IMR-90 (cell line): ENCODE measurements at regions not wholly inside any gene's neighbourhood (a gene's known extent, or its start where the extent isn't known, plus 50 kb on each side); places are given as distances from the start of the nearest gene placed in this dataset.

Source experiments
- ATAC-seq: fragments of 200-7000 bp; cut with Tn5 transposase; 2 replicates; pipeline ENCODE4 v1.9.1; 2020; ENCODE audit warnings: low read depth, mild to moderate bottlenecking, moderate library complexity
- BruUV-seq: library from RNA; stranded (reverse); fragments of 400-500 nt; replicated peaks from 2 replicates; lab custom pipeline; 2021; lab: Mats Ljungman, UMichigan
- CTCF ChIA-PET: fragments of 300-600 bp; formaldehyde crosslinking; extraction: SDS; loops from one replicate; lab custom pipeline; 2021; ENCODE audit warnings: antibody characterized with exemption; lab: Yijun Ruan, JAX
- POLR2A ChIA-PET: fragments of 300-600 bp; sonication (Branson Sonifier 250); formaldehyde crosslinking; loops from one replicate; lab custom pipeline; 2022; ENCODE audit warnings: antibody characterized with exemption; ENCODE audit not compliant: unreplicated experiment; lab: Charles Lee
- DNase-seq: peaks from one replicate; pipeline ENCODE4 v3.0.0; 2013
- H2AFZ ChIP-seq: replicated peaks from 2 replicates; pipeline ENCODE3; 2013; ENCODE audit warnings: low read length, mild to moderate bottlenecking; ENCODE audit not compliant: poor library complexity
- H2AK5ac ChIP-seq: 2 replicates; pipeline ENCODE4 v1.6.1; 2013; ENCODE audit warnings: low read depth, low read length, inconsistent platforms
- H2AK9ac ChIP-seq: replicated peaks from 2 replicates; pipeline ENCODE3; 2013; ENCODE audit warnings: mild to moderate bottlenecking, low read depth, low read length, moderate library complexity; ENCODE audit not compliant: poor library complexity
- H2BK120ac ChIP-seq: 2 replicates; pipeline ENCODE4 v1.6.1; 2013; ENCODE audit warnings: low read depth, low read length, inconsistent platforms
- H2BK15ac ChIP-seq: 3 replicates; pipeline ENCODE4 v1.6.1; 2013; ENCODE audit warnings: low read depth, low read length, inconsistent platforms
- H2BK20ac ChIP-seq: 2 replicates; pipeline ENCODE4 v1.6.1; 2013; ENCODE audit warnings: low read depth, mild to moderate bottlenecking, inconsistent platforms, low read length, moderate library complexity
- H2BK5ac ChIP-seq: 2 replicates; pipeline ENCODE4 v1.6.1; 2013; ENCODE audit warnings: mild to moderate bottlenecking, low read depth, low read length, inconsistent platforms; ENCODE audit not compliant: poor library complexity, severe bottlenecking
- H3K14ac ChIP-seq: replicated peaks from 2 replicates; pipeline ENCODE4 v1.6.1; 2013; ENCODE audit warnings: low read depth, low read length, inconsistent platforms
- H3K18ac ChIP-seq: 2 replicates; pipeline ENCODE4 v1.6.1; 2013; ENCODE audit warnings: low read depth, low read length, control low read depth
- H3K23ac ChIP-seq: 2 replicates; pipeline ENCODE4 v1.6.1; 2013; ENCODE audit warnings: low read depth, low read length, inconsistent platforms
- H3K27ac ChIP-seq: 2 replicates; pipeline ENCODE4 v1.5.1; 2013; ENCODE audit warnings: mild to moderate bottlenecking, control low read depth, low read length; ENCODE audit not compliant: insufficient read depth
- H3K27me3 ChIP-seq: 2 replicates; pipeline ENCODE4 v1.6.1; 2013; ENCODE audit warnings: low read length; ENCODE audit not compliant: control insufficient read depth, insufficient read depth
- H3K36me3 ChIP-seq: 2 replicates; pipeline ENCODE4 v1.6.1; 2013; ENCODE audit warnings: low read length, mixed read lengths; ENCODE audit not compliant: control insufficient read depth, insufficient read depth
- H3K4ac ChIP-seq: 2 replicates; pipeline ENCODE4 v1.6.1; 2013; ENCODE audit warnings: low read depth, low read length, inconsistent platforms
- H3K4me1 ChIP-seq: 2 replicates; pipeline ENCODE4 v1.6.1; 2013; ENCODE audit warnings: low read length, mixed read lengths; ENCODE audit not compliant: control insufficient read depth, insufficient read depth
- H3K4me2 ChIP-seq: 2 replicates; pipeline ENCODE4 v1.6.1; 2013; ENCODE audit warnings: low read depth, mild to moderate bottlenecking, control low read depth, low read length, moderate library complexity
- H3K4me3 ChIP-seq: 2 replicates; pipeline ENCODE4 v1.5.1; 2013; ENCODE audit warnings: low read depth, mild to moderate bottlenecking, control low read depth, low read length, moderate library complexity; ENCODE audit not compliant: insufficient read depth
- H3K56ac ChIP-seq: 2 replicates; pipeline ENCODE4 v1.6.1; 2013; ENCODE audit warnings: low read length, inconsistent platforms; ENCODE audit not compliant: insufficient read depth; ENCODE audit errors: extremely low read depth
- H3K79me1 ChIP-seq, 2 experiments: 2 replicates each; pipeline ENCODE4 v1.6.1; 2013; ENCODE audit warnings: low read length in 2 of 2, inconsistent platforms in 1 of 2, low read depth in 1 of 2
- H3K9ac ChIP-seq: 2 replicates; pipeline ENCODE4 v1.6.1; 2013; ENCODE audit warnings: low read depth, low read length, control low read depth
- H3K9me1 ChIP-seq: 2 replicates; pipeline ENCODE4 v1.6.1; 2013; ENCODE audit warnings: low read length, inconsistent platforms; ENCODE audit not compliant: insufficient read depth
- H3K9me3 ChIP-seq: 2 replicates; pipeline ENCODE4 v1.6.1; 2013; ENCODE audit warnings: low read length; ENCODE audit not compliant: control insufficient read depth, insufficient read depth
- H4K20me1 ChIP-seq: 2 replicates; pipeline ENCODE4 v1.6.1; 2013; ENCODE audit warnings: low read length, inconsistent platforms; ENCODE audit not compliant: insufficient read depth
- H4K5ac ChIP-seq: 2 replicates; pipeline ENCODE4 v1.6.1; 2013; ENCODE audit warnings: mild to moderate bottlenecking, low read depth, low read length, control low read depth
- H4K8ac ChIP-seq, 2 experiments: 2 replicates each; pipeline ENCODE4 v1.6.1; 2013; ENCODE audit warnings: low read depth in 2 of 2, low read length in 2 of 2, control low read depth in 1 of 2, inconsistent platforms in 1 of 2
- H4K91ac ChIP-seq: 2 replicates; pipeline ENCODE4 v1.6.1; 2013; ENCODE audit warnings: low read depth, low read length, inconsistent platforms; ENCODE audit not compliant: insufficient read depth
- BHLHE40 ChIP-seq: fragments of 150-350 bp; IDR thresholded peaks from 2 replicates; pipeline ENCODE4 v1.6.1; 2016; ENCODE audit warnings: mild to moderate bottlenecking, low read depth, low read length
- CEBPB ChIP-seq: IDR thresholded peaks from 2 replicates; pipeline ENCODE4 v1.6.1; 2012; ENCODE audit warnings: low read depth, low read length, improper control_type of control experiment
- CTCF ChIP-seq: conservative IDR thresholded peaks from 2 replicates; pipeline ENCODE4 v1.5.1; 2012; ENCODE audit warnings: mild to moderate bottlenecking, low read depth, low read length, improper control_type of control experiment
- MAFK ChIP-seq: IDR thresholded peaks from 2 replicates; pipeline ENCODE4 v1.6.1; 2012; ENCODE audit warnings: low read depth, low read length, improper control_type of control experiment
- MXI1 ChIP-seq: IDR thresholded peaks from 2 replicates; pipeline ENCODE4 v1.6.1; 2012; ENCODE audit warnings: low read depth, mild to moderate bottlenecking, low read length, moderate library complexity, borderline replicate concordance
- RCOR1 ChIP-seq: IDR thresholded peaks from 2 replicates; pipeline ENCODE4 v1.6.1; 2012; ENCODE audit warnings: mild to moderate bottlenecking, low read length, improper control_type of control experiment; ENCODE audit not compliant: insufficient replicate concordance
- RFX5 ChIP-seq: IDR thresholded peaks from 2 replicates; pipeline ENCODE4 v1.8.0; 2012; ENCODE audit warnings: low read depth, mild to moderate bottlenecking, low read length, moderate library complexity
- SMC3 ChIP-seq: fragments of 150-350 bp; IDR thresholded peaks from 2 replicates; pipeline ENCODE4 v1.6.1; 2016; ENCODE audit warnings: low read depth, mild to moderate bottlenecking, antibody characterized with exemption, low read length, moderate library complexity
- WGBS, 2 experiments: methylation state at CpG; one replicate each; pipeline versions ENCODE4 v1.1.5 to v1.1.7; 2013; ENCODE audit warnings: missing lambda C conversion rate in 2 of 2; ENCODE audit not compliant: insufficient read length in 1 of 2; ENCODE audit errors: extremely low coverage in 2 of 2; 5-methylcytosine and 5-hydroxymethylcytosine counted together
- dilution Hi-C: fragments of 300-500 bp; cut with HindIII; formaldehyde crosslinking; loops from one replicate; pipeline ENCODE4 v1.14.3; 2018; ENCODE audit warnings: low sequenced_read_pairs; ENCODE audit not compliant: unreplicated experiment
- in situ Hi-C: fragments of 300-500 bp; cut with MboI; formaldehyde crosslinking; loops from 3 replicates; pipeline ENCODE4 v1.14.3; 2019; ENCODE audit warnings: low sequenced_read_pairs, inconsistent platforms, mixed read lengths
- intact Hi-C: fragments of 100-400 bp; cut with micrococcal nuclease; formaldehyde crosslinking; loops from 2 replicates; pipeline ENCODE4 v1.10.0; 2022
- TF ChIP-seq, protein P1 (sequence below): fragments of 150-350 bp; IDR thresholded peaks from 2 replicates; pipeline ENCODE4 v1.6.1; 2017; ENCODE audit warnings: mild to moderate bottlenecking, antibody characterized with exemption, low read length, low read depth
- TF ChIP-seq, protein P2 (sequence below): fragments of 150-350 bp; IDR thresholded peaks from 2 replicates; pipeline ENCODE4 v1.6.1; 2016; ENCODE audit warnings: low read depth, mild to moderate bottlenecking, low read length, moderate library complexity, borderline replicate concordance

DNA sequence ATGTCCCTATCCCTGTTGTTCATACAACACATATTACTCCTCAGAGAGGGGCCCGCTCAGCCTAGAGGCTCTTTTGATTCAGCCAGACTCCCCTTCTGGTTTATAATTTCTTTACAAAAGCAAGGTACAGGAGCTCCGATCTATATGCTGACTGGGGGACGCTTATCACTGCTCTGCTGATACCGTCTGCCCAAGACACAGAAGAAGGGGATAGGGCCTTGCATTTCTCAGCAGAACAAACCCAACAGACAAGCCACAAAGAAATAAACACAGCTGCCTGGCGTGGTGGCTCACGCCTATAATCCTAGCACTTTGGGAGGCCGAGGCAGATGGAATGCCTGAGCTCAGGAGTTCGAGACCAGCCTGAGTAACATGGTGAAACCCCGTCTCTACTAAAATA is 109.9 kb upstream of the AKIP1 start:
- no peak for DNase-seq
- no peak overlapping the region for H4K8ac ChIP-seq
- no peak for ATAC-seq
- ChIA-PET CTCF (no interaction called here), POLR2A (no interaction called here)
- no peak overlapping the region for H2BK15ac ChIP-seq
- H2BK5ac ChIP-seq = no peak overlapping the region
- peaks cover 32% of the 10 kb centered on the region for H3K36me3 ChIP-seq
- dilution Hi-C loops = no loop called here
- no TSS peak for BruUV-seq
- H4K91ac ChIP-seq = no peak overlapping the region
- H3K18ac ChIP-seq = no peak overlapping the region
- H3K79me1 ChIP-seq = peaks cover 28 to 85% of the 10 kb centered on the region in 2 experiments
- peak overlapping the region; percentile 33; the same call in 1 of the 2 replicates for H3K23ac ChIP-seq
- no peak overlapping the region for H3K4ac ChIP-seq
- intact Hi-C loops = no loop called here
- H3K9me3 ChIP-seq = no peaks in the 10 kb centered on the region
- no peak overlapping the region for H2BK120ac ChIP-seq
- in situ Hi-C loops = no loop called here
- no peak overlapping the region for H3K4me3 ChIP-seq
- H3K14ac ChIP-seq = no peak overlapping the region
- H3K27me3 ChIP-seq = no peaks in the 10 kb centered on the region
- H2BK20ac ChIP-seq = no peak overlapping the region
- 0 out of 2 replicates have a peak overlapping the region, but pooled peaks have one; percentile 21 for H3K56ac ChIP-seq
- WGBS, 2 experiments = 62% methylated on average over 2 of the region's 9 CpGs; no CpG with 5 or more reads in 1 of the 2 experiments
- H3K27ac ChIP-seq = no peak overlapping the region; the same call in 1 of the 2 replicates
- no peak overlapping the region for H2AK9ac ChIP-seq
- H3K4me1 ChIP-seq = peaks cover 3% of the 10 kb centered on the region; the same call in 1 of the 2 replicates
- no peak overlapping the region for H3K9ac ChIP-seq
- no peak overlapping the region for H2AFZ ChIP-seq
- peaks cover 31% of the 10 kb centered on the region for H4K20me1 ChIP-seq
- no peak overlapping the region for H2AK5ac ChIP-seq
- H3K9me1 ChIP-seq = peaks cover 28% of the 10 kb centered on the region
- no peak overlapping the region for H4K5ac ChIP-seq
- TF ChIP-seq SMC3 (no peak), CEBPB (no peak), MAFK (no peak), CTCF (no peak), RCOR1 (no peak), BHLHE40 (no peak), MXI1 (no peak), RFX5 (no peak)
- TF ChIP-seq, protein P1, sequence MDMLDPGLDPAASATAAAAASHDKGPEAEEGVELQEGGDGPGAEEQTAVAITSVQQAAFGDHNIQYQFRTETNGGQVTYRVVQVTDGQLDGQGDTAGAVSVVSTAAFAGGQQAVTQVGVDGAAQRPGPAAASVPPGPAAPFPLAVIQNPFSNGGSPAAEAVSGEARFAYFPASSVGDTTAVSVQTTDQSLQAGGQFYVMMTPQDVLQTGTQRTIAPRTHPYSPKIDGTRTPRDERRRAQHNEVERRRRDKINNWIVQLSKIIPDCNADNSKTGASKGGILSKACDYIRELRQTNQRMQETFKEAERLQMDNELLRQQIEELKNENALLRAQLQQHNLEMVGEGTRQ = no peak
- TF ChIP-seq, protein P2, sequence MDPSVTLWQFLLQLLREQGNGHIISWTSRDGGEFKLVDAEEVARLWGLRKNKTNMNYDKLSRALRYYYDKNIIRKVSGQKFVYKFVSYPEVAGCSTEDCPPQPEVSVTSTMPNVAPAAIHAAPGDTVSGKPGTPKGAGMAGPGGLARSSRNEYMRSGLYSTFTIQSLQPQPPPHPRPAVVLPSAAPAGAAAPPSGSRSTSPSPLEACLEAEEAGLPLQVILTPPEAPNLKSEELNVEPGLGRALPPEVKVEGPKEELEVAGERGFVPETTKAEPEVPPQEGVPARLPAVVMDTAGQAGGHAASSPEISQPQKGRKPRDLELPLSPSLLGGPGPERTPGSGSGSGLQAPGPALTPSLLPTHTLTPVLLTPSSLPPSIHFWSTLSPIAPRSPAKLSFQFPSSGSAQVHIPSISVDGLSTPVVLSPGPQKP = no peak
- H3K4me2 ChIP-seq = no peak overlapping the region
